ENCODE measurements at regions not wholly inside any gene's neighbourhood (a gene's known extent, or its start where the extent isn't known, plus 50 kb on each side); places are given as distances from the start of the nearest gene placed in this dataset.
"Not testable (repeated sequence)": the region's sequence is repeated elsewhere in the genome, so short reads cannot be mapped to it uniquely, and the experiment has no call there.

GRCh38 chr7:15820319-15820718, 133.8 kb upstream of the MEOX2 start:
- no peak for DNase-seq (ENCODE audit: low read depth, low spot score)

GRCh38 chr7:15816835-15817426, 130.4 kb upstream of the MEOX2 start:
- no peak for DNase-seq (ENCODE audit: low read depth, low spot score)

GRCh38 chr7:15813448-15813847, 127.0 kb upstream of the MEOX2 start:
- DNase-seq (ENCODE audit: low read depth, low spot score) = no peak

GRCh38 chr7:15810383-15810782, 123.9 kb upstream of the MEOX2 start:
- DNase-seq (ENCODE audit: low read depth, low spot score) = not testable (repeated sequence)

- DNase-seq (ENCODE audit: low read depth, low spot score) = peak; percentile 8
Observed at GRCh38 chr7:15809936-15810335, 123.5 kb upstream of the MEOX2 start.

GRCh38 chr7:15805891-15806290, 119.4 kb upstream of the MEOX2 start:
- no peak for DNase-seq (ENCODE audit: low read depth, low spot score)

DNA sequence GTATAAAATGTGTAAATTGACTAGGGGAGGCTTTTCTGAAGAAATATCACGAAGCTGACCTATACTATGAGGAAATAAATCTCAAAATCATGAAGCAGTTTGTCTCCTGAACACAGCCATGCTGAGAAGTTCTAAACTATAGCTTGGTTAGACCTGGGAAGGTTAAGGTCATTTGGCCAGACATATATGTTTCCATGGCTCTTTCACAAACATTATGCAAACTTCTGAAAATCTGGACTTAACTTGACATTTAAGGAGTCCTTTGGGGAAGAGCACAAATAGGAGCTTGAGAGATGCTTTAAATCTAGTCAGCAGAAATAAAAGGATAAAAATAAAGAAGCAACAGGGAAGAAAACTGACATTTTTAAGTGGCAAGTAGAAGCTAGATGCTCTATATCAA, 115.9 kb upstream of the MEOX2 start:
- DNase-seq (ENCODE audit: low read depth, low spot score) = no peak

- DNase-seq (ENCODE audit: low read depth, low spot score) = no peak
Observed at GRCh38 chr7:15801551-15801950, 115.1 kb upstream of the MEOX2 start.

GRCh38 chr7:15801041-15801440, 114.6 kb upstream of the MEOX2 start:
- DNase-seq (ENCODE audit: low read depth, low spot score) = no peak

DNA sequence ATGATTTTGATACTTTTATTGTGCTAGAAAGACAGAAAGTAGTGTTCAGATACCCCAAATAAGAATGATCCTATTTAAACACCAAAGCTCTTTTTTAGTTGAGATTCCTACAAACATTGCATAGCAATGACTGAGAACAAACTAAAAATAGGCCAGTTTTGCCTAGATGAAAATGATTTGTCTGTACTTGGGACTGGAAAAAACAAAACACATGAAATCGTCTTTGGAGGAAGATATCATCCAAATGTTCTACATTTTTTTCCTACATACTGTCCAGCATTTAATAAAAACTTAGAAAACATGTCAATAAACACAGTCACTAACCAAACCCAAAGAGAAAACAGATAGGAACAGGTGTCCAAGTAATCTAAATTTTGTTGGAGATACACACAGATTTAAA, 111.6 kb upstream of the MEOX2 start:
- DNase-seq (ENCODE audit: low read depth, low spot score) = no peak

DNA sequence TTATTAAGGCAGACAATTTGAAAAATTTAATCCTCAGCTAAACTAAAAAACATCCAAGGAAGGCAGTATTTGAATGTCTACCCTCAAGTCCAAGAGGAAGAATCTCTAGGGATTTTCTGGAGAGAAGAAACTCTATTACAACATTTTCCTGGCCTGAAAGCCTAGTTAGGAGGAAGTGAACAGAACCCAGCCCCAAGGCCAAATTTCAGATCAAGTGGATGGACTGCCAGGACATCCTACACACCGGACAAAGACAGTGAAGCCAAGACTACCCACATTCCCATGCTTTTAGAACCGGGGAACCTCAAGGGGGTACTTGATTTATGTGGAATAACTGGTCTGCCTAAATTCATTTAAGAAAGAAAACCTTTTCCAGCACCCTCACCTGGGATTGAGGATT, 108.9 kb upstream of the MEOX2 start:
- DNase-seq (ENCODE audit: low read depth, low spot score) = no peak

DNA sequence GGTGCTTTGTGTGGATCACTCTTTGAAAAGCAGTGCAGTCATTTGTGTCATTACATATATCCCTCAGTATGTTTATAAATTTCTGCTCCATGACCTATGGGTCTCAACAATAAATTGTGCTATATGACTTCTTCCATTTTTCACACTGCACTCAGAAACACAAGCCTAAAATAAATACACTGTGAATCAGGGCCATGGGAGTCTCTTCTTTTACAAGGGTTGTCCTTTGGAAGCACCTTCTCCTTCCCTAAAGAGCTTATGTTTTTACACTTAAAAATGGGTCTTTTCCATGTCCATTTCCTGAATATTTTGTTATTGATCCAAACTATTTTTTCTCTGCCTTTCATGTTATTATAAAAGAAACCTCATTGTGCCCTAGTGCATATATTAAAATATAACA, 108.3 kb upstream of the MEOX2 start:
- no peak for DNase-seq (ENCODE audit: low read depth, low spot score)

- DNase-seq (ENCODE audit: low read depth, low spot score) = no peak
Observed at GRCh38 chr7:15784694-15785030, 98.2 kb upstream of the MEOX2 start.

DNA sequence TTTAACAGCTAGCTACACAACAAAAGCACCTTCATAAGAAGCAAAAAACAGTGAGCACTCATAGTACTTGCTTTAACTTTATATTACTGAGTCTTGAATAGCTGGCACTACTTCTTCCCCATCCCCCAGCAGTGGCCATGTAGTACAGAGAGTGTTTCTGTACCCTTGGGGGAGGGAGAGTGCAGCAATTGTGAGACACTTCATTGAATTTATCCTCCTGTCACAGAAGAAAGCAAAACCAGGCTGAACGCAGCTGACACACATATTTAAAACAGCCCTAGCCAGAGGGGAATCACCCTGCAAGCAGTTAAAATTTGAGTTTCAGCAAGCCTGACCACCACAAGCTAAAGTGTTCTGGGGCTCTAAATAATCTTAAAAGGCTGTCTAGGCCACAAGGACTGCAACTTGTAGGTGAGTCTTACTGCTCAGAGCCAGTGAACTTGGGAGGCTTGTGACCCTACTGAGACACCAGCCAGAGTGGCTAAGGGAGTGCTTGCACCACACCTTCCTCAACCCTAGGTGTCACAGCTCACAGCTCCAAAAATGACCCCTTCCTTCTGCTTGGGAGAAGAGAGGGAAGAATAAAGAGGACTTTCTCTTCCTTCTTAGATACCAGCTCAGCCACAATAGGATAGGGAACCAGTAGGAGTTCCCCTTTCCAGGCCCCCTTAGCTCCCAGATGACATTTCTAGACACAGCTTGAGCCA, 97.7 kb upstream of the MEOX2 start:
- peak; percentile 26 for DNase-seq (ENCODE audit: low read depth, low spot score)

- DNase-seq (ENCODE audit: low read depth, low spot score) = no peak
Observed at GRCh38 chr7:15782656-15783055, 96.2 kb upstream of the MEOX2 start.

DNA sequence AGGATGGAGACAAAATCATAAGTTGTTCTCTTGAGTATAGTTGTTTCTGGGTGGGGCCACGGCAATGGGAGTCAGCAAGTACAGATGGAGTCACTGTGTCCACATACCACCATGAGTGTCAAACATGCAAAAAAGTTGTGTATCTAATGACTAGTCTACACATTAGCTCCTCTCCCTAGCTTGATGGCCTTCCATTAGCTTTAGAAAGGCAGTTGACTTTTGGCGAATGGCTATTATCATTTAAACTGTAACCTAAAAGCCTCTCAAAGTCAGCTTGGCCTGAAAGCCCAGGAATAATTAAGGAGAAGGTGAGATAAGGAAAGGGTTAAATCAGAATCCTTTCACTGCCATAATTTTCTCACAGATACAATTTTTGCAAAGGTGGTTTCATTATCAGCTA, 95.5 kb upstream of the MEOX2 start:
- peak; percentile 19 for DNase-seq (ENCODE audit: low read depth, low spot score)

DNA sequence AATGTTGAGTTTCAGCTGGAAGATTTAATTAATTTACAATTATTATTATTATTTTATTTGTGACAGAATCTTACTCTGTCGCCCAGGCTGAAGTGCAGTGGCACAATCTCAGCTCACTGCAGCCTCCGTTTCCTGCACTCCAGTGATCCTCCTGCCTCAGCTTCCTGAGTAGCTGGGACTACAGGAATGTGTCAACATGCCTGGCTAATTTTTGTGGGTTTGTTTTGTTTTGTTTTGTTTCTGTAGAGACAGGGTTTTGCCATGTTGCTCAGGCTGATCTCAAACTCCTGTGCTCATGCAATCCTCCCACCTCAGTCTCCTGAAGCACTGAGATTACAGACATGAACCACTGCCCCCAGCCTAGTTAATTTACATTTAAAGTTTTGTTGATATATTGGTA, 93.8 kb upstream of the MEOX2 start:
- peak; percentile 49 for DNase-seq (ENCODE audit: low read depth, low spot score)

DNA sequence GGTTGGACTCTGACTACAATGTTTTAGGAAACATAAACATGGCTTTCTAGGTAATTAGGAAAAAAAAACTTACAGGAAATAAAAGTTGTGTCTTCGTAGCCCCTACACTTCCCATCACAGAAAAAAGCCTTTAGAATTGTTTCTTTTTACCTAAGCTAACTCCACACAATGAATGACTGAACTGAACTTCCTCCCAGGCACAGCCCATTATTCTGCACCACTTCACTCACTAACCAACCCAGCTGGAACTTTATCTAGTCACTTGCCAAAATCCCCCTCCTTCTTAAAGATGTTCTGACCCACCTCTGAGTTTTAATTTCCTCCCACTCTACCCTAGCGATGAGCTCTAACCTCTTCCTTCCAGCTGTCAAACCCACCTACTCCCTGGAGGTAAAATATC, 91.7 kb upstream of the MEOX2 start:
- DNase-seq (ENCODE audit: low read depth, low spot score) = no peak

DNA sequence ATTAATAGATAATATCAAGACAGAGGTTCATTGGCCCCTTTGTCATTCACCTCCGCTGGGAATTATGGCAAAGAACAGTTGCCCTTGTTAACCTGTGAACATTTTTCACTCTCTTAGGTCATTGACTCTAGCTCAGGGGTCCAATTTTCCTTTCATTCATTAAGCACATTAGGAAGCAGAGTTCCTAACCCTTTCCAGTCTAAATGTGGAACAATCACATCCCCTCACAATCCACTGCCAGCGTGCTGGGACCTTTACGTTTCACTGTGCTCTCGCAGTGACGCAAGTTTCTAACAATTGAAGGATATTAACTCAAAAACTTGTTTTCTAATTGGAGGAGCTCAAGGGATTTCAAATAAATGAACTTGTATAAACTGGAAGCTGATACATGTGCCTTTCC, 79.3 kb upstream of the MEOX2 start:
- DNase-seq (ENCODE audit: low read depth, low spot score) = no peak

GRCh38 chr7:15764851-15765382, 78.4 kb upstream of the MEOX2 start:
- no peak for DNase-seq (ENCODE audit: low read depth, low spot score)

- DNase-seq (ENCODE audit: low read depth, low spot score) = no peak
Observed at GRCh38 chr7:15764010-15764409, 77.5 kb upstream of the MEOX2 start.

- DNase-seq (ENCODE audit: low read depth, low spot score) = no peak
Observed at GRCh38 chr7:15757041-15758000, 70.8 kb upstream of the MEOX2 start.
